ENCODE measurements at regions not wholly inside any gene's neighbourhood (a gene's known extent, or its start where the extent isn't known, plus 50 kb on each side); places are given as distances from the start of the nearest gene placed in this dataset.

DNA sequence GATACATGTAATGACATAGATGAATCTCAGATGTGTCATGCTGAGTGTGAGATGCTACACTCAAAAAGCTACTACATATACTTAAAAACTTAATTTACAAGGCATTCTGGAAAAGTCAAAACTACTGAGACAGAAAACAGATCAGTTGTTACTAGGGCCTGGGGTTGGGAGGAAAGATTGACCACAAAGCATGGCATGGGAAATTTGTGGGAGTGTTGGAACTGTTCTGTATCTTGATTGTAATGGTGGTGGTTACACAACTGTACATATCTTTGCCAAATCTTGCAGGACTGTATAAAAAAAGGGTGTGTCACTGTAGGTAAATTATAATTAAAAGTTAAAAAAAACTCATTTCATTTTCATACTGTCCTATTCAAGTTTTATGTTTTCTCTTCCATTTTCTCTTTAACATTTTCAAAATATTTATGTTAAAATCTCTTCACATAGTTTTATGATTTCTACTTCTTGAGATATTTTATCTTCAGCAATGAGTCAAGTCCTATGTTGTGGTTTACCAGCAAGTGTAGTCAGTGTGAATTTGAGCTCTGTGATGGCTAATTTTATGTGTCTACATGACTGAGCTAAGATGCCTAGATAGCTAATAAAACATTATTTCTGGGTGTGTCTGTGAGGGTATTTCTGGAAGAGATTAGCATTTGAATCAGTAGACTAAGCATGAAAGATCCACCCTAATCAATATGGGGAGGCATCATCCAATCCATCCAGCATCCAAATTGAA lies 58.6 kb upstream of the VRK2 start:
- Histone ChIP-seq H3K4me3 (ENCODE audit: low read depth, low read length) (no peak overlapping the region), H3K9me3 (ENCODE audit: control insufficient read depth in 2 of 2, low read length in 2 of 2) (no peaks in the 10 kb centered on the region), H3K27me3 (ENCODE audit: control insufficient read depth, insufficient read depth, low read length) (no peaks in the 10 kb centered on the region), H3K27ac (ENCODE audit: insufficient read depth, low read length, poor library complexity, severe bottlenecking) (no peak overlapping the region), H3K36me3 (ENCODE audit: control insufficient read depth, insufficient read depth, low read length) (no peaks in the 10 kb centered on the region), H3K4me1 (ENCODE audit: control insufficient read depth, insufficient read depth, low read length, poor library complexity, severe bottlenecking) (no peaks in the 10 kb centered on the region)
- no peak overlapping the region for H3K27ac Mint-ChIP-seq
- peaks cover 0 to 2% (median 0%) of the 10 kb centered on the region in 7 donors for H3K9me3 Mint-ChIP-seq
- H3K36me3 Mint-ChIP-seq: no peaks in the 10 kb centered on the region
- H3K4me3 Mint-ChIP-seq: no peak overlapping the region
- peaks cover 0 to 2% (median 0%) of the 10 kb centered on the region in 4 donors for H3K4me1 Mint-ChIP-seq
- ATAC-seq (ENCODE audit: low read depth in 2 of 2): no peak
- no peaks in the 10 kb centered on the region for H3K27me3 Mint-ChIP-seq
- DNase-seq: no peak

DNA sequence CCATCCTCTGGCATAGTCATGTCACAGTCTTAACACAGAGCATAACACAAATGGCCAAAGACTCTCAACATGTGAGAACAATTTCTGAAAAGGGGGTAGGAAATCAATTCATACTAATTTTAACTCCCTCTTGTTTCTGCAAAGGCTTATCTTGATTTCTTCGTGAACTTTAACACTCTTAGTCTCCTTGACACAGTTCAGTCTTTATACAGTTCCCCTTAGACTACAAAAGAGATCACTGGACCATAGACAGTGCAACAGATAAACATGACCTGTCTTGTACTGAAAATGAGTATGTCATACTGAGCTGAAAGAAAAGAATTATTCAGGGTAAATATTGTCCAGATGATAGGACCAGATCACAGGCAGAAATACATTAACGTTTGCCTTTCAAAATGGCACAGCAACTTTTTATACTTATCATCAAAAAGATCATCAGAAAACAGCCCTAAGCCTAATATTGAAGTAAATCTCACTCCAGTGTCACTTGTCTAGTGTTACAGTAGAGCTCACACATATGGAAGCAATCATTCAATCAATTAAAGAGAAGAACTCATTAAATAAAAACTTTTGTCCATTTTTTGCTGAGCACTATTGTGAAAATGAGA lies 56.4 kb upstream of the VRK2 start:
- Histone ChIP-seq H3K4me3 (ENCODE audit: low read depth, low read length) (no peak overlapping the region), H3K36me3 (ENCODE audit: control insufficient read depth, insufficient read depth, low read length) (no peaks in the 10 kb centered on the region), H3K9me3 (ENCODE audit: control insufficient read depth in 2 of 2, low read length in 2 of 2) (no peaks in the 10 kb centered on the region), H3K27me3 (ENCODE audit: control insufficient read depth, insufficient read depth, low read length) (no peaks in the 10 kb centered on the region), H3K27ac (ENCODE audit: insufficient read depth, low read length, poor library complexity, severe bottlenecking) (no peak overlapping the region), H3K4me1 (ENCODE audit: control insufficient read depth, insufficient read depth, low read length, poor library complexity, severe bottlenecking) (no peaks in the 10 kb centered on the region)
- H3K4me3 Mint-ChIP-seq: no peak overlapping the region
- H3K9me3 Mint-ChIP-seq: peaks cover 0 to 2% (median 0%) of the 10 kb centered on the region in 7 donors
- no peaks in the 10 kb centered on the region for H3K36me3 Mint-ChIP-seq
- ATAC-seq (ENCODE audit: low read depth in 2 of 2): no peak
- peaks cover 0 to 2% (median 0%) of the 10 kb centered on the region in 4 donors for H3K4me1 Mint-ChIP-seq
- DNase-seq: no peak
- H3K27me3 Mint-ChIP-seq: no peaks in the 10 kb centered on the region
- no peak overlapping the region for H3K27ac Mint-ChIP-seq

Measured in CD4-positive, CD25-positive, alpha-beta regulatory T cell (primary cell).